NCI-H1105 treated with DMSO at 0.1 percent for 48 hours (cell line): ENCODE measurements at regions not wholly inside any gene's neighbourhood (a gene's known extent, or its start where the extent isn't known, plus 50 kb on each side); places are given as distances from the start of the nearest gene placed in this dataset.
A peak's percentile ranks its signal among the peaks of the same experiment; 100 is the strongest.
"Not testable (repeated sequence)": the region's sequence is repeated elsewhere in the genome, so short reads cannot be mapped to it uniquely, and the experiment has no call there.

ENCODE experiments used
- DNase-seq: peaks from one replicate; lab custom pipeline; 2025; lab: John Stamatoyannopoulos, UW

DNA sequence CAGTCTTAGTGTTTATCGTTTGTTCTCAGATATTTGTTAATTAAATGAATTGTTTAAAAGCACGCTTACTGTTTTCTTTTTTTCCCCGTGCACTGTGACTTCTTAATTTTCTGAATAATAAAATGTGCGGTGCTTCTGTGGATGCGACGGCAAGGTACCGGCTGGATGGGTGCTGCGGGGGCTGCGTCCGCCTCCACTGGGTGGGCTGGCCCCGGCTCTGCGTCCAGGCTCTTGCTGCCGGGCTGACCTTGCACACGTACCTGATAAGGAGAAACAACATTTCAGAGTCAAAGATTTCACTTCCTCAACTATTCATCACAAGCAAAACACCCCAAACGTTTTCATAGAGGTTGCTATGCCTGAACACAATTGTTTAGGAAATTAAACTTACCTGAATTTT lies 404.0 kb upstream of the IRX1 start:
- DNase-seq: no peak

DNA sequence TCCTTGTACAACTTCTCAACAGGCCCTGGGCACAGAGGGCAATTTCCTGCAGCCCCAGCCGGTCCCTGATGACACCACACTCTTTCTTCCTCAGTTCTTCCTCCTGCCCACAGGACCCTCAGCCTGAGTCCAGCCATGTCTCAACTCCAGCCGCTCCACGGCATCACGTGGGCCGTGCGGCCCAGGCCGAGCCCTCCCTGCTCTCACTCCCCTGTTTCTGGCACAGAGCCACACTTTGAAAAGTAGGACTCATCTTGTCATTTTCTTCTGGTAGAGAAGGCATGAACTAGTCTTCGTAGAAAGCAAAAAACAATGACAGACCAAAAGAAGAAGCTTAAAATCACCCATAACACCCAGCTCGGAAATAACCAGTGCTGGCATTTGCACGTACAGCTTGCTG lies 404.7 kb upstream of the IRX1 start:
- DNase-seq: no peak

DNA sequence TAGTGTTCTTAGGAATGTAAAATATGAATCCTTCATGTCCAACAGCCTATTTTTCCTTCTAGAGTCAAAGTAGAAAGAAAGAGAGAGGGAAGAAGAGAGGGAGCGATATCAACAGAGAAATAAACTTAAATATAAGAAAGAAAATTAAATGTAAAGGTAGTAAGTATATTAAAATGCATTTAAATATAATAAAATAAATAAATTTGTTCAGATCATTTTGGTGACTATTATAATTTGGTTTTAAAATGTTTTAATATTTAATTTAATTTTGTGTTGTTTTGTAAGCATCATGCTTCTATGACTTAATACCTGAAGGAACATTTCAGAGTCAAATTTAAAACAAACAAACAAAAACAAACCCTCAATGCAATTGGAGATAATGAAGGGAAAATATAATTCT lies 405.2 kb upstream of the IRX1 start:
- no peak for DNase-seq

DNA sequence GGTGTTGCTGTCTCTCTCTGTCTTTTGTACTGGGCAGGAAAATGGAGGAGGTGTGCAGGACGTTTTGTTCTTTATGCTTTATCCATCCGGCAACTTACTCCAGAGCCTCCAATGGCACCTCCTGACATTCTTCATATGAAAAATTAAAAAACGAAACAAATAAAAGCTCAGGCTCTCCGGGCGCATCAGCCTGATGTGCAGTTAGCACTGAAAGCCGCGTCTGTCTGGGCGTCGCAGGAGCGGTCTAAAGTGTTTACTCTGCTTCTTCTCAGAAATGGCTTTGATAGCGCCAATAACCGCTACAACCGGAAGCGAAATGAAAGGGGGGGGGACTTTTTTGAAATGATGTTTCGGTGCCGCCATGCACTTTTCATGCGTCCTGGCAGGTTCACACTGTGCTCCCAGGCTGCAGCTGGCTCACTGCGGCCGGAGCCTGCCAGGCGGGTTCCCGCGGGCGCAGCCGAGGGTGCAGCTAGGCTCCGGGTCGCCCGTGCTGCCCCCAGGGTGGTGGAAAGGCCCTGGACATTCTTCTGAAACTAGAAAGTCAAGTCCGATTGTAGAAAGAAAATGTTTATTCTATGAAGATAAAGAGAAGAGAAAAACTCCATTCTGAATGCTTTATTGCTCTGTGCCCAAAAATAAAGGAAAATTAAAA lies 407.7 kb upstream of the IRX1 start:
- DNase-seq: peak; percentile 88

DNA sequence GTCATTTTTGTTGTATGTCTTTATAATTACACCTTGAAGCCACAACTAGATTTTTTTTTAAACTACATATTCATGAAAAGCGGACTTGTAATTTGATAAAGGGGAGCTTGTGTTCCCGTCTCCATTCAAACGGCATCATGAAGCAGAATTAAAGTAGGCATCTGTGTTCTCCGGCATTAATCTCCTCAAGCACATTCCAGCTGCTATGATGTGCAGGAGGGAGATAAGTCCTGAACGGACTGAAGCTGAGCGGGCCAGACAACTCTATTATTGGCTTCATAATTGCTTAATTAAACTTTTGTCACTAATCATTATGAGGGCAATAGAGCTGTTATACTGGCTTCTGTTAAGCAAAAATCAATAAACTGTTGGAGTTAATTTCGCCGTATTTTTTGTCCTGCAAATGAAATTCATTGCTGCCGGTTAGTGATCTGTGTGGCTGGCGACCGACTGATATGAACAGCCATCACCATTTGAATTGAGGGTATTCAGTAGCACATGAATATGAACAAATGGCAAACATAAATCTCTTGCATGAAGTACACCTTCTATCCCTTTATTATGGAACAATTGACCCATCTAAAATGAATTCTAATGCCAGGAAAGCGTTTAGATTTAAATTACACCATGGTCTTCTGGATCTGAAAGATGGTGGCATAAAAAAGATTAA lies 408.8 kb upstream of the IRX1 start:
- DNase-seq: peak; percentile 82

DNA sequence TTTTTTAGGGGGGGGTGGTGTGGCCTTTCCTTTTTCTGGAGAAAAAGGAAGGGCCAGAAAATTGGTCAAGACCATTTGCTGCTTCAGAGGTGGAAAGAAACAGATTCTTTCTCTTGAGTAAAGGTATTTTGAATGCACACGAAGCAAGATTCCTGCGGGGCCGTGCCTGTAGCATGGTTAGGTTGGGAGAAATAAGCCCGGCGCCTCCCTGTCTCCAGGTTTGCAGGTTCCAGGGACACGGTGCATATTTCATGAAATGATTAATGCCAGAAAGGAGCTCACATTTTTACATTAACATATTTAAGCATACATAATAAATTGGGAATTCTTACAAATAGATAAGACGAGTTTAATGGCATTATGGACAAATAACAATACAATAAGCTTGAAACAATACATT lies 409.5 kb upstream of the IRX1 start:
- DNase-seq: no peak

DNA sequence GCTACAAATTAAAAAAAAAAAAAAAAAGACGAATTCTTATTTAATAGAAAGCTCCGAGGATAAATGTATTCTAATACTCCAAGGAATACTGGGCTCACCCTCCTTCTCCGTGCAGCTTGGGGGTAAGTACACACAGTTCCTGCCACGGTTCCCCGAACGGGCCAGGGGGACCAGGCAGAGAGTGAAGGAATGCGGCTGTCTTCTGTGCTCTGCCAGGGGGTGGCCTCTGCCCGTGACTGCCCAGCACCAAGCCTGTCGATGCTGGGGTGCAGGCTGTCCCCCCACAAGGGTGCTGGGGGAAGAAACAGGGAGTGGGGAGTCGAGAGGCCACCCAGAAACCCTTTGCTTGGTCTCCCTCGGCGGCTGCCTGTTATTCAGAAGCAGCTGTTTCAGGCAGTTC lies 410.1 kb upstream of the IRX1 start:
- DNase-seq: no peak

DNA sequence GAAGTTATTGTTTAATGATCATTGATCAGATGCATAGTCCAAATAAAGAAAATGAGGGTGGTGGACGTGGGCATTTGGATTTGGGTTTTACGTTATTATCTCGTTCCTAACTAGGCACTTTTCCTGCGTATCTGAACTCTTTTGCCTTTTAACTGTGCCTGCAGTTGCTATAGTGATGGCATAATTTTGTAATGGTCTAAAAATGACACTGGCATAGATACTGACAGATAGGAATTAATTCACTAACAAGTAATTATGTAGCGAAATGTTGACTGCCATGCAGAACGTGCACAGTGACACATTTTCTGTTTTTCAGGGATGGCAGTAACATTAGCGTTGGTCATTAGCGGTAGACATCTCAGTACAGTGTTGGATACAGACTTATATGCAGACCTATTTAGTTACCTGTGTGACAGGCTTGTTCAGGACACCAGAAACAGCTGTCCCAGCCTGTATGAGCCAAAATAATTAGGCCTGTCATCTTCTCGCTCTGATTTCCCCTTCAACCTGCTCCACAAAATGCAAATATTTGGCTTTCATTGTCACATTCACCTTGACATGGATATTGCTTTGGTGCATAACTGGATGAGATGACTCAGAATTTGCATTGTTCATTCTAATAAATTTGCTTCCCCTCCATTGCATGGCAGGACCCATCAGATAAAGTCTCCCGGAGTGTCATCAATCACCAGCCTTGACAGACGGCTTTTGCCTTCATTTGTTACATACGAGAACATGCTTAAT lies 413.3 kb upstream of the IRX1 start:
- DNase-seq: no peak

DNA sequence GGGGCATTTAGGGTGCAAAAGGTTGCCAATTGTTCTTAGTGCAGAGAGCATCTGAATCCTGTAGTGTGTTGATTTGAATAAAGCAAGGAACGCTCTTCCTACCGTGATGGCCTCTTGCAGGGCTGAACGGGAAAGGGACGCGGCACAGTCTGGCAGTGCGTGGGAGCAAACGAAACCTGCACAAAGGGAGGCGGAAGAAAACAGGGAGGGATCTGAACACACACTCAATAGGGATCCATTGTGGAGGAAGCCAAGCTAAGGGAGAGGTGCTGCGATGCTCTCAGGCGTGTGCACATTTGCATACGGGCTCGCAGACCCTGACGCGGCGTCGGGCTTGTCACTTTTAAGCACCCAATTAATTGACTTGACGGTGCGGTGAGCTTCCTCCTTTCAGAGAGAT lies 414.0 kb upstream of the IRX1 start:
- no peak for DNase-seq

DNA sequence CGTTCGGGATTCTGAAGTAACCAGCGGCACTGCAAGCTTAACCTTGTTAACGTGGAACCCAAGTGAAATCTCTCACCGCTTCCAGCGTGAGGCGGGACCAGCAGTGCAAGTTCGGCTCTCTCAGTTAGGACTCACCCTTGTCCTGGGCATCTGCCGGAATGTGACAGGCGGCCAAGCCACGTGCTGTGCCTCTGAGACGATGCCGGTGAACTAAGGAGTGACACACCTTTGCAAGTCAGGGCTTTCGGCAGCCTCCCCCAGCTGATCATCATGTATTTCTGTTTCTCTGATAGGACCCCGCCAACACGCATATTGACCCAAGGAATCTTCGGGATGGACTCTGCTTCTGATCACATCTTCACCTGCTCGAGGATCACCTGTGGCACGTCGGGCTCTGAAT lies 415.0 kb upstream of the IRX1 start:
- no peak for DNase-seq

DNA sequence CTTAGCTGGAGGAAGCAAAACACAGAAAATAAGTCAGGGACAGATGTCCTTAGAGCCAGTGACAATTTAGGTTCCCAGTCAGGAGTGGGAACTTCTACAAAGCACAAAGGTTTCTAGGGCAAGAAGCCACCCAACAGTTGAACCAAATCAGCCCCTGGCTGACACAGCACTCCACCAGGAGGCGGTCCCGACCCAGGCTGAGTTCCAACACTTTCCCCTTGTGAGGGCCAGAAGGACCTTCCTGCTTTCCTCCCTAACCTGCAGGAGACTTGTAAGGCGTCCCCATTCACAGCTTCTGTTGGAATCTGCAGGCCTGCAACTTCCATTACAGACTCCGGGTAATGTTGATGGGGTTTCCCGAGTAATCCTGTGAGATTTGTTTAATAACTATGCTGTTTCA lies 416.4 kb upstream of the IRX1 start:
- DNase-seq: no peak

DNA sequence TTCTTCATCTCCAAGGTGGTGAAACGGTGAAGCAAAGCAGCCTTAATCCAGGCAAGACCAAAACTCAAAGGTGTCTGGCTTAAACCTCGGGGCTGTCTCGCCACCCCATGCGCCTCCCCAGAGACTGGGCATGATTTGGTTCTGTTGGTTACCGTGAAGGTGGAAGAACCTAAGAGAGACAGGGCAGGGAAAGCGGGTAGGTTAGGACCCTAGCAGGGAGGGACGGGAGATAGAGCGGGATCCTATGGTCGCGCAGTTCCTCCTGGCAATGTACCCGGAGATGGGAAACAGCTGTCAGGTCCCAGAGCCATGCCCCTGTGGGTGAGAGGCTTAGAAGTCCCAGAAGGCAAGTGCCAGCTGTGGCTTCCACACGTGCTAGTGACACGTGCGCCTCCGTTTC lies 418.3 kb upstream of the IRX1 start:
- DNase-seq: no peak

DNA sequence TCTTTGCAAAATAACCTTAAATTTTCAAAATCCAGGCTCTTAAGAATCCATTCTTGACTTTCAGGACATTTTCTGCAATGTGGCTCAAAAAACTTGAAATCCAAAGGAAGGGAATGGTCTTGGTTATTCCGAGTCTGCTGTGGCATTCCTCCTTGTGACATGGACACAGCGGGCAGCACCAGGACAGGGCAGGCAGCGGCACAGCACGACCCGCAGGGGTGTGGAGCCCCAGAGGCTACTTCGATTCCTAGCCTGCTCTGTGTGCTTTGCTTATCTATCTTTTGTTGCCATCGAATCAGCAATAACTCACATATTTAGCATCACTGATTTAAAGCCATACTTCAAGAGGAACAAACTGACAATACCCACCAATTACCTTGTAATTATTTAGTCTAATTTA lies 420.2 kb upstream of the IRX1 start:
- no peak for DNase-seq

DNA sequence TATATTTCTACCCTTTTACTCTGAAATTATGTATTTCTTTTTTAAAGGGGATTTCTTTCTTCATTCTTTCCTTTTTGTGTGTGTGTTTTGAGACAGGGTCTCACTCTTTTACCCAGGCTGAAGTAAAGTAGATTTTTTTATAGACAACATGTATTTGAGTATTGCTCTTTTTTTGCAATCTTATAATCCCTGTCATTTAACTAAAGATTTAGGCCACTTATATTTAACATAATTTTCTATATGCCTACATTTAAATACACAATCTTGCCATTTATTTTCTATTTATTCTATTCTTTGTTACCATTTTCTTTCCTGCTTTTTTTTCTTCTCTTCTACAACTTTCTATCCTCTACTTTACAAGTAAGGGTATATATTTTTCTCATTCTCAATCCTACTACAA lies 416.0 kb upstream of the IRX2 start:
- DNase-seq: no peak

DNA sequence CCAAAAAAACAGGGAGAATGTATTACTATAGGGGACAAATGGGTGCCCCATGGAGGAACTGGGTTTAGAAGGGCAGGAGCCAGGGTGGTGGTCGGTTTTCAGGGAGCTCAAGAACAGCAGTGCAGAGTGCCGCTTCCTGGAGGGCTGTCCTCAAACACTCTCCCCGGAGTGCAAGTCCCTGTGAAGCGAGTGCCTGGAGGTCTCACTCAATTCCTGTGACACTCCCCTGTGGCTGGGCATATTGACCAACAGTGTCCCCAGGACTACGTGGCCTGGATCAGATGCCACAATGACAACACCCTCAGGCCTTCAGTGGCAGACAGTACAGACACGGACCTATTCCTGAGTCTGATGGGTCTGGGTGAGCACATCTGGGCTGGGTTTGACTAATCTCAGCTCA lies 412.1 kb upstream of the IRX2 start:
- DNase-seq: no peak

DNA sequence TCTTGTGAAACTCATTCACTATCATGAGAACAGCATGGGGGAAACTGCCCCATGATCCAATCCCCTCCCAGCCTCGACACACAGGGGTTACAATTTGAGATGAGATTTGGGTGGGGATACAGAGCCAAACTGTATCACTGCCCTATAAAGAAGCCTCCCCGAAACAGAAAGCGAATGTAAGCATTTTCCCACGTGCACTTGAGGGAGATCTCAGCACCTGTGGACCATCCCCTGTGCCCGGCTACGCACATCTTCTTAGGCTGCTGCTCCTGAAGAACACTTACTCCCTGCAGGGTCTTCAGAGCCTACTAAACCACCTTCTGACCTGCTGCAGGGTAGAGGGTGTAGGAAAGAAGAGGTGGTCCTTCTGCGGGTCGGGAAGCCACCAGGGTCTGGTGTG lies 410.2 kb upstream of the IRX2 start:
- no peak for DNase-seq

DNA sequence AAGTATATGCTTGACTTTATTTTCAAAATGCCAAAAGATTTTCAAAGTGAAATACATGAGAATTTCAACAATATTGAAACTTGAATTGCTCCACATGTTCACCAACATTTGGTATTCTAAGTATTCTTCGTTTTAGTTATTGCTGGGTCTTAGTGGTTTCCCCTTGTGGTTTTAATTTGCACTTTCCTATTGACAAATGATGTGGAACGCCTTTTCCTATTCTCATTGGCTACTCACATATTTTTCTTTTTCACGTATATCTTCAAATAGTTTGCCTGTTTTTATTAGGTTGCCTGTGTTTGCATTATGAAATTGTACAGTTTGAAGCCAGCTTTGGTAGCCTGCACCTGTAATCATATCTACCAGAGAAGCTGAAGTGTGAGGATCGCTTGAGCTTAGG lies 405.7 kb upstream of the IRX2 start:
- no peak for DNase-seq

DNA sequence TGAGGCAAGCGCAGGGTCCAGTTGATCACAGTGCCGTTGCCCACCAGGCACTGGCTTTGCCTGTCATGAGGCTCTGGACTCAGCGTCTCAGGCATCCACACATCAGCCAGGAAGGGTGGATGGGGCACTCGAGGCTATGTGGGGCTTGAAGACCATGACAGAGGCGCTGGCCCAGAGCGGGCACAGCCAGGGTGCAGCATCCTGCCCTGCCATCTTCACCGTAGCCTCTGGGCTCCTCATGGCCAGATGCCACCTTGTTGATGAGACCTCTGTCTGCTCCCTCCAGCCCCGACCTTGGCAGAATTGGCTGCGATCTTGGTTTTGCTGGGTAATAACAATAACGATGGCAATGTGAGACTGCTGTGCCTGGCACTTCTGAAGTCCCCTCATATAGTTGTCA lies 404.2 kb upstream of the IRX2 start:
- DNase-seq: no peak

DNA sequence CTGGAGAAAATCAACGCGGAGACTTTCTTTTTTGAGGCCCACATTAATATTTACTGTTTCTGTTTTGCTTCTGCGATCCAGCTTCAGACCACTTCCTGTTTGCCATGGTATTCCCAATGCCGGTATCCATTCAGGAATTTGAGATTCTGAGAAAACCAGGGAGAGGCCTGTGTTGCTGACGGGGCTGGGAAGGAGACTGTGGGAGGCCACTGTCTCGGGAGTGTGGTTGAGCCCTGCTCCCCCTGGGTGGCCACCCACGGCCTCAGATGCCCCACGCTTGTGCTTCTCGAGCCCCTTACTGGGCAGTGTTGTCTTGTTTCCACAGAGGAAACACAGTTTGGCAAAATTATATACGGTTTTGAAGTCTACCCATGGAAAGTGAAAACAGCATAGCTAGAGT lies 403.6 kb upstream of the IRX2 start:
- DNase-seq: no peak

DNA sequence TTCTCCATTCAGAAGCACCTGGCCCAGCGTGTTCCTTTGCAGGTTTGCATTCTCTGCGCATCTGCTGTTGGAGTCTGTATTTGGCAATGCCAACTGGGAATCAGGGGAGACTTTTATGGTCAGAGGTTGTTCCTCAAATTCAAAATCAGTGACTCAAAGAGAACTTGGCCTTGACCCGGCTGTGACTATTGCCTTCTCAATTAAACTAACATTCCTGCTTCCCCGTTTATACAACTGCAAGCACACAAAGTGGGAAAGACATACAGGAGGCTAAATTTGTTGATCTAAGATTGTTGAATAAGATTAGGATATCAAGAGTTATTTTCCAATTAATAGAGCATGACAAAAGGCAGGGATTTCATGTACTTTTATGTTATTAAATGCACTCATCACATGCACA lies 402.4 kb upstream of the IRX2 start:
- DNase-seq: no peak

DNA sequence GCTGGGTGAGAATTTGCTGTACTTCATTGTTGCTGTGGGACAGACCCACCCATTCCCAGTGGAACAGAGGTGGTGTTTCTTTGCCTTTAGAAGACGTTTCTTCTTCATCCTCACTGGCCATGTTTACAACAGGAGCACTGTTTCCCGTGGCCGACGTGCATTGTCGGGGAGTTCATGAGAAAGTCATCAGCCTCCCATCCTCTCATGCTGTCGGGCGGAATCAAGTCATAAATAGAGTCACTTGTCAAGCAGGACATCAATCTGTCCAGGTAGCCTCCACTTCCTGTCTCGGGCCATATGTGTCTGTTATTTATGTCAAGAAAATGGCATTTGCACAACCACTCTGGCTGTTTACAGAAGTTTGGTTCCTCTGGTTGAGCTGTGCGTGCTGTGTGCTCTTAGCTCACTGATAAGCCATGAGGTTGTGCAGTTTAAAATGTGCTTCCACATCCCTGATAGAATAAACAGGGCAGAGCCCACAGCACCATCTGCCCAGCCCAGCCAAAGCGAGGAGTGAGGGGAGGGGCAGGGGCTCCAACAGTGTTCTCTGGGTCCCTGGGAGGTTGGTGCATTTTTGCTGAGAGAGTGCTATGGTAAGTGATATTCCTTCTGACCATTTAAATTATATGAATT lies 401.9 kb upstream of the IRX2 start:
- DNase-seq: no peak

DNA sequence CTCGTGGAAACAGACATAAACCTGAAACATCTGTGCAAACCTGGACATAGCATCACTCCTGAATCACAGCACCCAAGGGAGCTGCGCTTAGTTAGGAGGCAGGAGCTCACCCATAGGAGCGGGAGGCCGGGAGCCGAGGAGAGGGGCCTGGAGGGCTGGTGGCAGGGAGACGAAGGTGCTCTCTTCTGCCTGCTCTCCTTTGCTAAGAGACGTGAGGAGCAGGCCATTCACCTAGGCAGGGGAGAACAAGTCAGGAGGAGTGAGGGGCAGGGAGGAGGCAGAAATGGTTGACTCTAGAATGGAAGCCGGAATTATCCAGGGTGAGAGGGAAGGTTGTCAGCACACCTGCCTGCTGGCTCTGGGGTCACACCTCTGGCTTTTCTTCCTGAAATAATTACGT lies 398.4 kb upstream of the IRX2 start:
- no peak for DNase-seq

DNA sequence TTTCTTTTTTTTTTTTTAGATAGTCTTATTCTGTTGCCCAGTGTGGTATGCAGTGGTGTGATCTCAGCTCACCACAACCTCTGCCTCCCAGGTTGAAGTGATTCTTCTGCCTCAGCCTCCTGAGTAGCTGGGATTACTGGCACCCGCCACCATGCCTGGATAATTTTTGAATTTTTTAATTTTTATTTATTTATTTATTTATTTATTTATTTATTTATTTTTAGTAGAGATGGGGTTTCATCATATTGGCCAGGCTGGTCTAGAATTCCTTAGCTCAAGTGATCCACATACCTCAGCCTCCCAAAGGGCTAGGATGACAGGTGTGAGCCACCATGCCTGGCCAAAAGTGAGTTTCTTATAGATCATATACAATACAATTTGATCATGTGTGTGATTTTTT lies 395.9 kb upstream of the IRX2 start:
- DNase-seq: not testable (repeated sequence)
